WTC11 (cell line): ENCODE measurements at regions not wholly inside any gene's neighbourhood (a gene's known extent, or its start where the extent isn't known, plus 50 kb on each side); places are given as distances from the start of the nearest gene placed in this dataset.
"Not testable (repeated sequence)": the region's sequence is repeated elsewhere in the genome, so short reads cannot be mapped to it uniquely, and the experiment has no call there.

ENCODE experiments used
- ATAC-seq: fragments of 200-7000 bp; cut with Tn5 transposase; 2 replicates; pipeline ENCODE4 v1.10.0; 2021; ENCODE audit warnings: mild to moderate bottlenecking, moderate library complexity
- CTCF ChIA-PET: fragments of 300-600 bp; sonication (Branson Sonifier 250); formaldehyde crosslinking; loops from one replicate; lab custom pipeline; 2021; ENCODE audit warnings: antibody characterized with exemption; lab: Charles Lee
- POLR2A ChIA-PET: fragments of 350-600 bp; sonication (Branson Sonifier 250); formaldehyde crosslinking; loops from one replicate; lab custom pipeline; 2021; ENCODE audit warnings: antibody characterized with exemption; lab: Charles Lee
- DNase-seq: peaks from one replicate; pipeline ENCODE4 v3.0.0; 2021; ENCODE audit warnings: low spot score
- H3K27ac Mint-ChIP-seq: 2 replicates; pipeline ENCODE4 v1.8.0; 2021; ENCODE audit warnings: mixed read lengths
- H3K27me3 Mint-ChIP-seq: 2 replicates; pipeline ENCODE4 v1.8.0; 2021; ENCODE audit warnings: low read depth, mild to moderate bottlenecking, moderate library complexity, mixed read lengths
- H3K36me3 Mint-ChIP-seq: 2 replicates; pipeline ENCODE4 v1.8.0; 2021; ENCODE audit warnings: mixed read lengths
- H3K4me1 Mint-ChIP-seq: 2 replicates; pipeline ENCODE4 v1.8.0; 2022; ENCODE audit warnings: mixed read lengths
- H3K4me3 Mint-ChIP-seq: 2 replicates; pipeline ENCODE4 v1.8.0; 2021; ENCODE audit warnings: mild to moderate bottlenecking, moderate library complexity, mixed read lengths
- H3K9me3 Mint-ChIP-seq: 2 replicates; pipeline ENCODE4 v1.8.0; 2021; ENCODE audit warnings: mixed read lengths
- CBFB ChIP-seq: sonication (generic); formaldehyde crosslinking; IDR thresholded peaks from 2 replicates; pipeline ENCODE4 v1.8.1; 2022; ENCODE audit warnings: mild to moderate bottlenecking, low read depth, missing genetic modification reagents
- ESRRA ChIP-seq: sonication (generic); formaldehyde crosslinking; IDR thresholded peaks from 2 replicates; pipeline ENCODE4 v1.8.1; 2022; ENCODE audit warnings: mild to moderate bottlenecking, missing genetic modification reagents, borderline replicate concordance
- KAT7 ChIP-seq: sonication (generic); formaldehyde crosslinking; IDR thresholded peaks from 2 replicates; pipeline ENCODE4 v1.8.1; 2023; ENCODE audit warnings: missing genetic modification reagents, mild to moderate bottlenecking, borderline replicate concordance
- PRRX2 ChIP-seq: fragments of 250-450 bp; sonication (Bioruptor Pico); IDR thresholded peaks from 2 replicates; pipeline ENCODE4 v1.8.0; 2021; ENCODE audit warnings: mild to moderate bottlenecking
- TF ChIP-seq, protein P1 (sequence below): fragments of 250-450 bp; sonication (Bioruptor Pico); IDR thresholded peaks from 2 replicates; pipeline ENCODE4 v1.9.0; 2021; ENCODE audit warnings: mild to moderate bottlenecking, borderline replicate concordance
- TF ChIP-seq, protein P2 (sequence below): sonication (generic); formaldehyde crosslinking; IDR thresholded peaks from 2 replicates; pipeline ENCODE4 v1.8.1; 2023; ENCODE audit warnings: mild to moderate bottlenecking, missing genetic modification reagents, moderate library complexity
- TF ChIP-seq, protein P3 (sequence below): fragments of 250-450 bp; sonication (Bioruptor Pico); IDR thresholded peaks from 2 replicates; pipeline ENCODE4 v1.9.0; 2021; ENCODE audit warnings: mild to moderate bottlenecking
- TF ChIP-seq, protein P4 (sequence below): sonication (generic); formaldehyde crosslinking; IDR thresholded peaks from 2 replicates; pipeline ENCODE4 v1.8.0; 2022; ENCODE audit warnings: mild to moderate bottlenecking, missing genetic modification reagents
- TF ChIP-seq, protein P5 (sequence below): fragments of 200-600 bp; IDR thresholded peaks from 2 replicates; pipeline ENCODE4 v1.8.0; 2022; ENCODE audit warnings: antibody characterized with exemption
- TF ChIP-seq, protein P6 (sequence below): sonication (generic); formaldehyde crosslinking; IDR thresholded peaks from 2 replicates; pipeline ENCODE4 v1.8.1; 2022; ENCODE audit warnings: mild to moderate bottlenecking, moderate library complexity, missing genetic modification reagents
- TF ChIP-seq, protein P7 (sequence below): sonication (generic); formaldehyde crosslinking; IDR thresholded peaks from 2 replicates; pipeline ENCODE4 v1.8.0; 2023; ENCODE audit warnings: mild to moderate bottlenecking, missing genetic modification reagents

DNA sequence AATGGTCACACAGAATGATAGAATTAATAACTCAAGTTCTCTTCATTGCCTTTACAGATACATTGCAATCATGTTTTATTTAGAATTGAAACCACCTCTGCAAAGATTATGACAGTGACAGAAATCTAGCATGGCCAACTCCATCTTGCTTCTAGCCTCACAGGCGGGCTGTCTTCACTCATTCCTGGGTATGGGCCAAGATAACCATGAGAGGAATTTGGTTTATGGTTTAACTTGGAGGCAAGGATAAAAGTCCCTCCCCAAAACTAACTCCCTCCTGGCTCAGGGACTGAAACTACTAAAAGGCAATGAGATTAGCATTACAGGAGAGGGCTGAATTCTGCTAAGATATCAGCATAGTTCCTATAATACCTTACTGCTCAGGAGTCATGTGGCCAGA, 95.2 kb upstream of the CST7 start (continued):
- TF ChIP-seq, protein P1, sequence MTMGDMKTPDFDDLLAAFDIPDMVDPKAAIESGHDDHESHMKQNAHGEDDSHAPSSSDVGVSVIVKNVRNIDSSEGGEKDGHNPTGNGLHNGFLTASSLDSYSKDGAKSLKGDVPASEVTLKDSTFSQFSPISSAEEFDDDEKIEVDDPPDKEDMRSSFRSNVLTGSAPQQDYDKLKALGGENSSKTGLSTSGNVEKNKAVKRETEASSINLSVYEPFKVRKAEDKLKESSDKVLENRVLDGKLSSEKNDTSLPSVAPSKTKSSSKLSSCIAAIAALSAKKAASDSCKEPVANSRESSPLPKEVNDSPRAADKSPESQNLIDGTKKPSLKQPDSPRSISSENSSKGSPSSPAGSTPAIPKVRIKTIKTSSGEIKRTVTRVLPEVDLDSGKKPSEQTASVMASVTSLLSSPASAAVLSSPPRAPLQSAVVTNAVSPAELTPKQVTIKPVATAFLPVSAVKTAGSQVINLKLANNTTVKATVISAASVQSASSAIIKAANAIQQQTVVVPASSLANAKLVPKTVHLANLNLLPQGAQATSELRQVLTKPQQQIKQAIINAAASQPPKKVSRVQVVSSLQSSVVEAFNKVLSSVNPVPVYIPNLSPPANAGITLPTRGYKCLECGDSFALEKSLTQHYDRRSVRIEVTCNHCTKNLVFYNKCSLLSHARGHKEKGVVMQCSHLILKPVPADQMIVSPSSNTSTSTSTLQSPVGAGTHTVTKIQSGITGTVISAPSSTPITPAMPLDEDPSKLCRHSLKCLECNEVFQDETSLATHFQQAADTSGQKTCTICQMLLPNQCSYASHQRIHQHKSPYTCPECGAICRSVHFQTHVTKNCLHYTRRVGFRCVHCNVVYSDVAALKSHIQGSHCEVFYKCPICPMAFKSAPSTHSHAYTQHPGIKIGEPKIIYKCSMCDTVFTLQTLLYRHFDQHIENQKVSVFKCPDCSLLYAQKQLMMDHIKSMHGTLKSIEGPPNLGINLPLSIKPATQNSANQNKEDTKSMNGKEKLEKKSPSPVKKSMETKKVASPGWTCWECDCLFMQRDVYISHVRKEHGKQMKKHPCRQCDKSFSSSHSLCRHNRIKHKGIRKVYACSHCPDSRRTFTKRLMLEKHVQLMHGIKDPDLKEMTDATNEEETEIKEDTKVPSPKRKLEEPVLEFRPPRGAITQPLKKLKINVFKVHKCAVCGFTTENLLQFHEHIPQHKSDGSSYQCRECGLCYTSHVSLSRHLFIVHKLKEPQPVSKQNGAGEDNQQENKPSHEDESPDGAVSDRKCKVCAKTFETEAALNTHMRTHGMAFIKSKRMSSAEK (CRISPR knock-in tag): no peak
- TF ChIP-seq, protein P2, sequence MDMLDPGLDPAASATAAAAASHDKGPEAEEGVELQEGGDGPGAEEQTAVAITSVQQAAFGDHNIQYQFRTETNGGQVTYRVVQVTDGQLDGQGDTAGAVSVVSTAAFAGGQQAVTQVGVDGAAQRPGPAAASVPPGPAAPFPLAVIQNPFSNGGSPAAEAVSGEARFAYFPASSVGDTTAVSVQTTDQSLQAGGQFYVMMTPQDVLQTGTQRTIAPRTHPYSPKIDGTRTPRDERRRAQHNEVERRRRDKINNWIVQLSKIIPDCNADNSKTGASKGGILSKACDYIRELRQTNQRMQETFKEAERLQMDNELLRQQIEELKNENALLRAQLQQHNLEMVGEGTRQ (CRISPR knock-in tag): no peak
- TF ChIP-seq ESRRA (CRISPR knock-in tag) (no peak), PRRX2 (no peak)
- TF ChIP-seq, protein P3, sequence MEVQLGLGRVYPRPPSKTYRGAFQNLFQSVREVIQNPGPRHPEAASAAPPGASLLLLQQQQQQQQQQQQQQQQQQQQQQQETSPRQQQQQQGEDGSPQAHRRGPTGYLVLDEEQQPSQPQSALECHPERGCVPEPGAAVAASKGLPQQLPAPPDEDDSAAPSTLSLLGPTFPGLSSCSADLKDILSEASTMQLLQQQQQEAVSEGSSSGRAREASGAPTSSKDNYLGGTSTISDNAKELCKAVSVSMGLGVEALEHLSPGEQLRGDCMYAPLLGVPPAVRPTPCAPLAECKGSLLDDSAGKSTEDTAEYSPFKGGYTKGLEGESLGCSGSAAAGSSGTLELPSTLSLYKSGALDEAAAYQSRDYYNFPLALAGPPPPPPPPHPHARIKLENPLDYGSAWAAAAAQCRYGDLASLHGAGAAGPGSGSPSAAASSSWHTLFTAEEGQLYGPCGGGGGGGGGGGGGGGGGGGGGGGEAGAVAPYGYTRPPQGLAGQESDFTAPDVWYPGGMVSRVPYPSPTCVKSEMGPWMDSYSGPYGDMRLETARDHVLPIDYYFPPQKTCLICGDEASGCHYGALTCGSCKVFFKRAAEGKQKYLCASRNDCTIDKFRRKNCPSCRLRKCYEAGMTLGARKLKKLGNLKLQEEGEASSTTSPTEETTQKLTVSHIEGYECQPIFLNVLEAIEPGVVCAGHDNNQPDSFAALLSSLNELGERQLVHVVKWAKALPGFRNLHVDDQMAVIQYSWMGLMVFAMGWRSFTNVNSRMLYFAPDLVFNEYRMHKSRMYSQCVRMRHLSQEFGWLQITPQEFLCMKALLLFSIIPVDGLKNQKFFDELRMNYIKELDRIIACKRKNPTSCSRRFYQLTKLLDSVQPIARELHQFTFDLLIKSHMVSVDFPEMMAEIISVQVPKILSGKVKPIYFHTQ (CRISPR knock-in tag): no peak
- TF ChIP-seq, protein P4, sequence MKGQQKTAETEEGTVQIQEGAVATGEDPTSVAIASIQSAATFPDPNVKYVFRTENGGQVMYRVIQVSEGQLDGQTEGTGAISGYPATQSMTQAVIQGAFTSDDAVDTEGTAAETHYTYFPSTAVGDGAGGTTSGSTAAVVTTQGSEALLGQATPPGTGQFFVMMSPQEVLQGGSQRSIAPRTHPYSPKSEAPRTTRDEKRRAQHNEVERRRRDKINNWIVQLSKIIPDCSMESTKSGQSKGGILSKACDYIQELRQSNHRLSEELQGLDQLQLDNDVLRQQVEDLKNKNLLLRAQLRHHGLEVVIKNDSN (CRISPR knock-in tag): no peak
- TF ChIP-seq, protein P5, sequence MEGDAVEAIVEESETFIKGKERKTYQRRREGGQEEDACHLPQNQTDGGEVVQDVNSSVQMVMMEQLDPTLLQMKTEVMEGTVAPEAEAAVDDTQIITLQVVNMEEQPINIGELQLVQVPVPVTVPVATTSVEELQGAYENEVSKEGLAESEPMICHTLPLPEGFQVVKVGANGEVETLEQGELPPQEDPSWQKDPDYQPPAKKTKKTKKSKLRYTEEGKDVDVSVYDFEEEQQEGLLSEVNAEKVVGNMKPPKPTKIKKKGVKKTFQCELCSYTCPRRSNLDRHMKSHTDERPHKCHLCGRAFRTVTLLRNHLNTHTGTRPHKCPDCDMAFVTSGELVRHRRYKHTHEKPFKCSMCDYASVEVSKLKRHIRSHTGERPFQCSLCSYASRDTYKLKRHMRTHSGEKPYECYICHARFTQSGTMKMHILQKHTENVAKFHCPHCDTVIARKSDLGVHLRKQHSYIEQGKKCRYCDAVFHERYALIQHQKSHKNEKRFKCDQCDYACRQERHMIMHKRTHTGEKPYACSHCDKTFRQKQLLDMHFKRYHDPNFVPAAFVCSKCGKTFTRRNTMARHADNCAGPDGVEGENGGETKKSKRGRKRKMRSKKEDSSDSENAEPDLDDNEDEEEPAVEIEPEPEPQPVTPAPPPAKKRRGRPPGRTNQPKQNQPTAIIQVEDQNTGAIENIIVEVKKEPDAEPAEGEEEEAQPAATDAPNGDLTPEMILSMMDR: no peak
- TF ChIP-seq, protein P6, sequence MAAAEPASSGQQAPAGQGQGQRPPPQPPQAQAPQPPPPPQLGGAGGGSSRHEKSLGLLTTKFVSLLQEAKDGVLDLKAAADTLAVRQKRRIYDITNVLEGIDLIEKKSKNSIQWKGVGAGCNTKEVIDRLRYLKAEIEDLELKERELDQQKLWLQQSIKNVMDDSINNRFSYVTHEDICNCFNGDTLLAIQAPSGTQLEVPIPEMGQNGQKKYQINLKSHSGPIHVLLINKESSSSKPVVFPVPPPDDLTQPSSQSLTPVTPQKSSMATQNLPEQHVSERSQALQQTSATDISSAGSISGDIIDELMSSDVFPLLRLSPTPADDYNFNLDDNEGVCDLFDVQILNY (CRISPR knock-in tag): no peak
- TF ChIP-seq, all 79 proteins: peak for 0

DNA sequence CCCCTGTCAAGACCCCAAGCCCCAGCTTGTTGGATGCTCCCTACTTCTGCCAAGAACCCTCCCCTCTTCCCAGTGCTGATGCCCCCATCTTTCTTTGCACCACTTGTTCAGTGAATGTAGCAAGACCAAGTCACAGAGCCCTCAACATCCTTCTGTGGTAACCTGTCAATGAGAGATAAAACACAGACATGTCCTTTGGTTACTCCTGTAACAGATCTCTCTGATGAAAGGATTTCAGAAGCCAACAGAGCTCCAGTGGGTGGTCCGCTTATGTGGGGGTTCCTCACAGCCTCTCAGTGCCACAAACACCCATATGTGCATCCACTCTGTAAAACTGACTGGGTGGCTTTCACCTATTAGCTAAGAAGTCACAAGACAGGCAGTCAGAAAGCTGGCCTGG, 93.2 kb upstream of the CST7 start:
- DNase-seq (no peak), ATAC-seq (no peak)
- TF ChIP-seq CBFB (no peak), KAT7 (CRISPR knock-in tag) (no peak)
- TF ChIP-seq, protein P7, sequence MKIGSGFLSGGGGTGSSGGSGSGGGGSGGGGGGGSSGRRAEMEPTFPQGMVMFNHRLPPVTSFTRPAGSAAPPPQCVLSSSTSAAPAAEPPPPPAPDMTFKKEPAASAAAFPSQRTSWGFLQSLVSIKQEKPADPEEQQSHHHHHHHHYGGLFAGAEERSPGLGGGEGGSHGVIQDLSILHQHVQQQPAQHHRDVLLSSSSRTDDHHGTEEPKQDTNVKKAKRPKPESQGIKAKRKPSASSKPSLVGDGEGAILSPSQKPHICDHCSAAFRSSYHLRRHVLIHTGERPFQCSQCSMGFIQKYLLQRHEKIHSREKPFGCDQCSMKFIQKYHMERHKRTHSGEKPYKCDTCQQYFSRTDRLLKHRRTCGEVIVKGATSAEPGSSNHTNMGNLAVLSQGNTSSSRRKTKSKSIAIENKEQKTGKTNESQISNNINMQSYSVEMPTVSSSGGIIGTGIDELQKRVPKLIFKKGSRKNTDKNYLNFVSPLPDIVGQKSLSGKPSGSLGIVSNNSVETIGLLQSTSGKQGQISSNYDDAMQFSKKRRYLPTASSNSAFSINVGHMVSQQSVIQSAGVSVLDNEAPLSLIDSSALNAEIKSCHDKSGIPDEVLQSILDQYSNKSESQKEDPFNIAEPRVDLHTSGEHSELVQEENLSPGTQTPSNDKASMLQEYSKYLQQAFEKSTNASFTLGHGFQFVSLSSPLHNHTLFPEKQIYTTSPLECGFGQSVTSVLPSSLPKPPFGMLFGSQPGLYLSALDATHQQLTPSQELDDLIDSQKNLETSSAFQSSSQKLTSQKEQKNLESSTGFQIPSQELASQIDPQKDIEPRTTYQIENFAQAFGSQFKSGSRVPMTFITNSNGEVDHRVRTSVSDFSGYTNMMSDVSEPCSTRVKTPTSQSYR (CRISPR knock-in tag): no peak
- ChIA-PET POLR2A (no interaction called here), CTCF (no interaction called here)
- peaks cover 54% of the 10 kb centered on the region for H3K36me3 Mint-ChIP-seq
- no peak overlapping the region for H3K27ac Mint-ChIP-seq
- H3K27me3 Mint-ChIP-seq: peaks cover 10% of the 10 kb centered on the region
- no peaks in the 10 kb centered on the region for H3K4me1 Mint-ChIP-seq
- H3K4me3 Mint-ChIP-seq: no peak overlapping the region
- H3K9me3 Mint-ChIP-seq: peaks cover 80% of the 10 kb centered on the region

DNA sequence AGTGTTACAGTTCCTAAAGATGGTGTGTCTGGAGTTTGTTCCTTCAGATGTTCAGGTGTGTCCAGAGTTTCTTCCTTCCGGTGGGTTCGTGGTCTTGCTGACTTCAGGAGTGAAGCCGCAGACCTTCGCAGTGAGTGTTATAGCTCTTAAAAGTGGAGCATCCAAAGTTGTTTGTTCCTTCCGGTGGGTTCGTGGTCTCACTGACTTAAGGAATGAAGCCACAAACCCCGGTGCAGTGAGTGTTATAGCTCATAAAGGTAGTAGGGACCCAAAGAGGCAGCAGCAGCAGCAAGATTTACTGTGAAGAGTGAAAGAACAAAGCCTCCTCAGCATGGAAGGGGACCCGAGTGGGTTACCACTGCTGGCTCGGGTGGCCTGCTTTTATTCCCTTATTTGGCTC, 90.6 kb upstream of the CST7 start:
- Mint-ChIP-seq H3K9me3 (peaks cover 79% of the 10 kb centered on the region), H3K27me3 (peaks cover 10% of the 10 kb centered on the region), H3K36me3 (peaks cover 54% of the 10 kb centered on the region)
- H3K4me1 Mint-ChIP-seq, ATAC-seq, POLR2A ChIA-PET, H3K27ac Mint-ChIP-seq, H3K4me3 Mint-ChIP-seq, CTCF ChIA-PET, DNase-seq: not testable (repeated sequence)
